GM23338 (cell line): ENCODE measurements at regions not wholly inside any gene's neighbourhood (a gene's known extent, or its start where the extent isn't known, plus 50 kb on each side); places are given as distances from the start of the nearest gene placed in this dataset.

ENCODE experiments used
- CREB1 ChIP-seq: fragments of 250-450 bp; sonication (Bioruptor Pico); IDR thresholded peaks from 2 replicates; pipeline ENCODE4 v1.5.0; 2020; ENCODE audit warnings: low read depth, mild to moderate bottlenecking, moderate library complexity
- ETS1 ChIP-seq: IDR thresholded peaks from 2 replicates; pipeline ENCODE4 v1.6.1; 2016; ENCODE audit warnings: antibody characterized with exemption
- EZH2 ChIP-seq: fragments of 200-600 bp; sonication (generic); IDR thresholded peaks from one replicate; pipeline ENCODE4 v1.8.0; 2017; ENCODE audit warnings: antibody characterized with exemption, mild to moderate bottlenecking, low read depth; ENCODE audit not compliant: unreplicated experiment
- EZH2phosphoT487 ChIP-seq: fragments of 200-600 bp; sonication (generic); IDR thresholded peaks from one replicate; pipeline ENCODE4 v1.8.1; 2018; ENCODE audit warnings: antibody characterized with exemption; ENCODE audit not compliant: unreplicated experiment
- POLR2AphosphoS5 ChIP-seq: IDR thresholded peaks from 2 replicates; pipeline ENCODE4 v1.6.1; 2016; ENCODE audit warnings: antibody characterized with exemption, low read depth
- ZNF114 ChIP-seq: fragments of 250-450 bp; sonication (Bioruptor Pico); IDR thresholded peaks from 2 replicates; pipeline ENCODE4 v1.5.0; 2020; ENCODE audit warnings: mild to moderate bottlenecking, moderate library complexity
- ZNF331 ChIP-seq: fragments of 250-450 bp; sonication (Bioruptor Pico); IDR thresholded peaks from 2 replicates; pipeline ENCODE4 v1.5.0; 2020; ENCODE audit warnings: low read depth, mild to moderate bottlenecking, moderate library complexity
- TF ChIP-seq, protein P1 (sequence below), 2 experiments: fragments of 200-600 bp in 1 of 2; sonication (generic) in 1 of 2; conservative IDR thresholded peaks; 2 replicates each; pipeline versions ENCODE4 v1.5.1 to v1.6.1; 2016 to 2017; ENCODE audit warnings: antibody characterized with exemption in 2 of 2, low read depth in 2 of 2, mild to moderate bottlenecking in 2 of 2, moderate library complexity in 1 of 2
- TF ChIP-seq, protein P2 (sequence below): IDR thresholded peaks from one replicate; pipeline ENCODE4 v1.6.1; 2018; ENCODE audit warnings: antibody characterized with exemption; ENCODE audit not compliant: unreplicated experiment
- TF ChIP-seq, protein P3 (sequence below): fragments of 250-450 bp; sonication (Bioruptor Pico); IDR thresholded peaks from 2 replicates; pipeline ENCODE4 v1.5.0; 2020; ENCODE audit warnings: mild to moderate bottlenecking, moderate library complexity

- TF ChIP-seq, protein P1, sequence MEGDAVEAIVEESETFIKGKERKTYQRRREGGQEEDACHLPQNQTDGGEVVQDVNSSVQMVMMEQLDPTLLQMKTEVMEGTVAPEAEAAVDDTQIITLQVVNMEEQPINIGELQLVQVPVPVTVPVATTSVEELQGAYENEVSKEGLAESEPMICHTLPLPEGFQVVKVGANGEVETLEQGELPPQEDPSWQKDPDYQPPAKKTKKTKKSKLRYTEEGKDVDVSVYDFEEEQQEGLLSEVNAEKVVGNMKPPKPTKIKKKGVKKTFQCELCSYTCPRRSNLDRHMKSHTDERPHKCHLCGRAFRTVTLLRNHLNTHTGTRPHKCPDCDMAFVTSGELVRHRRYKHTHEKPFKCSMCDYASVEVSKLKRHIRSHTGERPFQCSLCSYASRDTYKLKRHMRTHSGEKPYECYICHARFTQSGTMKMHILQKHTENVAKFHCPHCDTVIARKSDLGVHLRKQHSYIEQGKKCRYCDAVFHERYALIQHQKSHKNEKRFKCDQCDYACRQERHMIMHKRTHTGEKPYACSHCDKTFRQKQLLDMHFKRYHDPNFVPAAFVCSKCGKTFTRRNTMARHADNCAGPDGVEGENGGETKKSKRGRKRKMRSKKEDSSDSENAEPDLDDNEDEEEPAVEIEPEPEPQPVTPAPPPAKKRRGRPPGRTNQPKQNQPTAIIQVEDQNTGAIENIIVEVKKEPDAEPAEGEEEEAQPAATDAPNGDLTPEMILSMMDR (conservative IDR thresholded peaks at IDR 0.05; ENCODE audit: low read depth in 2 of 2): no peak
- no peak for TF ChIP-seq CREB1
- no peak for TF ChIP-seq EZH2phosphoT487
- no peak for TF ChIP-seq ZNF114
- no peak for TF ChIP-seq EZH2
- TF ChIP-seq, protein P2, sequence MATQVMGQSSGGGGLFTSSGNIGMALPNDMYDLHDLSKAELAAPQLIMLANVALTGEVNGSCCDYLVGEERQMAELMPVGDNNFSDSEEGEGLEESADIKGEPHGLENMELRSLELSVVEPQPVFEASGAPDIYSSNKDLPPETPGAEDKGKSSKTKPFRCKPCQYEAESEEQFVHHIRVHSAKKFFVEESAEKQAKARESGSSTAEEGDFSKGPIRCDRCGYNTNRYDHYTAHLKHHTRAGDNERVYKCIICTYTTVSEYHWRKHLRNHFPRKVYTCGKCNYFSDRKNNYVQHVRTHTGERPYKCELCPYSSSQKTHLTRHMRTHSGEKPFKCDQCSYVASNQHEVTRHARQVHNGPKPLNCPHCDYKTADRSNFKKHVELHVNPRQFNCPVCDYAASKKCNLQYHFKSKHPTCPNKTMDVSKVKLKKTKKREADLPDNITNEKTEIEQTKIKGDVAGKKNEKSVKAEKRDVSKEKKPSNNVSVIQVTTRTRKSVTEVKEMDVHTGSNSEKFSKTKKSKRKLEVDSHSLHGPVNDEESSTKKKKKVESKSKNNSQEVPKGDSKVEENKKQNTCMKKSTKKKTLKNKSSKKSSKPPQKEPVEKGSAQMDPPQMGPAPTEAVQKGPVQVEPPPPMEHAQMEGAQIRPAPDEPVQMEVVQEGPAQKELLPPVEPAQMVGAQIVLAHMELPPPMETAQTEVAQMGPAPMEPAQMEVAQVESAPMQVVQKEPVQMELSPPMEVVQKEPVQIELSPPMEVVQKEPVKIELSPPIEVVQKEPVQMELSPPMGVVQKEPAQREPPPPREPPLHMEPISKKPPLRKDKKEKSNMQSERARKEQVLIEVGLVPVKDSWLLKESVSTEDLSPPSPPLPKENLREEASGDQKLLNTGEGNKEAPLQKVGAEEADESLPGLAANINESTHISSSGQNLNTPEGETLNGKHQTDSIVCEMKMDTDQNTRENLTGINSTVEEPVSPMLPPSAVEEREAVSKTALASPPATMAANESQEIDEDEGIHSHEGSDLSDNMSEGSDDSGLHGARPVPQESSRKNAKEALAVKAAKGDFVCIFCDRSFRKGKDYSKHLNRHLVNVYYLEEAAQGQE: no peak
- no peak for TF ChIP-seq POLR2AphosphoS5
- TF ChIP-seq ETS1: no peak
- TF ChIP-seq, protein P3, sequence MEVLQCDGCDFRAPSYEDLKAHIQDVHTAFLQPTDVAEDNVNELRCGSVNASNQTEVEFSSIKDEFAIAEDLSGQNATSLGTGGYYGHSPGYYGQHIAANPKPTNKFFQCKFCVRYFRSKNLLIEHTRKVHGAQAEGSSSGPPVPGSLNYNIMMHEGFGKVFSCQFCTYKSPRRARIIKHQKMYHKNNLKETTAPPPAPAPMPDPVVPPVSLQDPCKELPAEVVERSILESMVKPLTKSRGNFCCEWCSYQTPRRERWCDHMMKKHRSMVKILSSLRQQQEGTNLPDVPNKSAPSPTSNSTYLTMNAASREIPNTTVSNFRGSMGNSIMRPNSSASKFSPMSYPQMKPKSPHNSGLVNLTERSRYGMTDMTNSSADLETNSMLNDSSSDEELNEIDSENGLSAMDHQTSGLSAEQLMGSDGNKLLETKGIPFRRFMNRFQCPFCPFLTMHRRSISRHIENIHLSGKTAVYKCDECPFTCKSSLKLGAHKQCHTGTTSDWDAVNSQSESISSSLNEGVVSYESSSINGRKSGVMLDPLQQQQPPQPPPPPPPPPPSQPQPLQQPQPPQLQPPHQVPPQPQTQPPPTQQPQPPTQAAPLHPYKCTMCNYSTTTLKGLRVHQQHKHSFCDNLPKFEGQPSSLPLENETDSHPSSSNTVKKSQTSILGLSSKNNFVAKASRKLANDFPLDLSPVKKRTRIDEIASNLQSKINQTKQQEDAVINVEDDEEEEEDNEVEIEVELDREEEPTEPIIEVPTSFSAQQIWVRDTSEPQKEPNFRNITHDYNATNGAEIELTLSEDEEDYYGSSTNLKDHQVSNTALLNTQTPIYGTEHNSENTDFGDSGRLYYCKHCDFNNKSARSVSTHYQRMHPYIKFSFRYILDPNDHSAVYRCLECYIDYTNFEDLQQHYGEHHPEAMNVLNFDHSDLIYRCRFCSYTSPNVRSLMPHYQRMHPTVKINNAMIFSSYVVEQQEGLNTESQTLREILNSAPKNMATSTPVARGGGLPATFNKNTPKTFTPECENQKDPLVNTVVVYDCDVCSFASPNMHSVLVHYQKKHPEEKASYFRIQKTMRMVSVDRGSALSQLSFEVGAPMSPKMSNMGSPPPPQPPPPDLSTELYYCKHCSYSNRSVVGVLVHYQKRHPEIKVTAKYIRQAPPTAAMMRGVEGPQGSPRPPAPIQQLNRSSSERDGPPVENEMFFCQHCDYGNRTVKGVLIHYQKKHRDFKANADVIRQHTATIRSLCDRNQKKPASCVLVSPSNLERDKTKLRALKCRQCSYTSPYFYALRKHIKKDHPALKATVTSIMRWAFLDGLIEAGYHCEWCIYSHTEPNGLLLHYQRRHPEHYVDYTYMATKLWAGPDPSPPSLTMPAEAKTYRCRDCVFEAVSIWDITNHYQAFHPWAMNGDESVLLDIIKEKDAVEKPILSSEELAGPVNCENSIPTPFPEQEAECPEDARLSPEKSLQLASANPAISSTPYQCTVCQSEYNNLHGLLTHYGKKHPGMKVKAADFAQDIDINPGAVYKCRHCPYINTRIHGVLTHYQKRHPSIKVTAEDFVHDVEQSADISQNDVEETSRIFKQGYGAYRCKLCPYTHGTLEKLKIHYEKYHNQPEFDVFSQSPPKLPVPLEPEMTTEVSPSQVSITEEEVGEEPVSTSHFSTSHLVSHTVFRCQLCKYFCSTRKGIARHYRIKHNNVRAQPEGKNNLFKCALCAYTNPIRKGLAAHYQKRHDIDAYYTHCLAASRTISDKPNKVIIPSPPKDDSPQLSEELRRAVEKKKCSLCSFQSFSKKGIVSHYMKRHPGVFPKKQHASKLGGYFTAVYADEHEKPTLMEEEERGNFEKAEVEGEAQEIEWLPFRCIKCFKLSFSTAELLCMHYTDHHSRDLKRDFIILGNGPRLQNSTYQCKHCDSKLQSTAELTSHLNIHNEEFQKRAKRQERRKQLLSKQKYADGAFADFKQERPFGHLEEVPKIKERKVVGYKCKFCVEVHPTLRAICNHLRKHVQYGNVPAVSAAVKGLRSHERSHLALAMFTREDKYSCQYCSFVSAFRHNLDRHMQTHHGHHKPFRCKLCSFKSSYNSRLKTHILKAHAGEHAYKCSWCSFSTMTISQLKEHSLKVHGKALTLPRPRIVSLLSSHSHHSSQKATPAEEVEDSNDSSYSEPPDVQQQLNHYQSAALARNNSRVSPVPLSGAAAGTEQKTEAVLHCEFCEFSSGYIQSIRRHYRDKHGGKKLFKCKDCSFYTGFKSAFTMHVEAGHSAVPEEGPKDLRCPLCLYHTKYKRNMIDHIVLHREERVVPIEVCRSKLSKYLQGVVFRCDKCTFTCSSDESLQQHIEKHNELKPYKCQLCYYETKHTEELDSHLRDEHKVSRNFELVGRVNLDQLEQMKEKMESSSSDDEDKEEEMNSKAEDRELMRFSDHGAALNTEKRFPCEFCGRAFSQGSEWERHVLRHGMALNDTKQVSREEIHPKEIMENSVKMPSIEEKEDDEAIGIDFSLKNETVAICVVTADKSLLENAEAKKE: no peak
- no peak for TF ChIP-seq ZNF331 (CRISPR knock-in tag)
Observed at GRCh38 chr2:133675-134593, 87.6 kb upstream of the FAM110C start.
